GM10266 (cell line): ENCODE measurements at regions not wholly inside any gene's neighbourhood (a gene's known extent, or its start where the extent isn't known, plus 50 kb on each side); places are given as distances from the start of the nearest gene placed in this dataset.
"Not testable (repeated sequence)": the region's sequence is repeated elsewhere in the genome, so short reads cannot be mapped to it uniquely, and the experiment has no call there.

Source experiments
- DNase-seq: peaks from one replicate; pipeline ENCODE4 v3.0.0; 2012; ENCODE audit errors: extremely low spot score
- CTCF ChIP-seq: IDR thresholded peaks from 2 replicates; pipeline ENCODE4 v1.5.1; 2012; ENCODE audit warnings: mild to moderate bottlenecking, low read depth; ENCODE audit not compliant: control insufficient read depth, insufficient read depth; ENCODE audit errors: missing control alignments

- DNase-seq: no peak
- TF ChIP-seq CTCF: no peak
These were observed 868.1 kb downstream of the LTN1 start for GRCh38 chr21:28124541-28124940.

- TF ChIP-seq CTCF: no peak
- DNase-seq: no peak
These were observed 874.1 kb downstream of the LTN1 start for GRCh38 chr21:28118570-28118969.

GRCh38 chr21:28114986-28115385 lies 877.7 kb downstream of the LTN1 start:
- DNase-seq: not testable (repeated sequence)

- TF ChIP-seq CTCF: no peak
- no peak for DNase-seq
These were observed 879.0 kb downstream of the LTN1 start for GRCh38 chr21:28113718-28114117.

- DNase-seq: no peak
- TF ChIP-seq CTCF: no peak
These were observed 880.2 kb downstream of the LTN1 start for GRCh38 chr21:28112511-28112910.

GRCh38 chr21:28111151-28111619 lies 881.5 kb downstream of the LTN1 start:
- no peak for DNase-seq
- no peak for TF ChIP-seq CTCF

GRCh38 chr21:28110716-28111115 lies 882.0 kb downstream of the LTN1 start:
- no peak for TF ChIP-seq CTCF
- DNase-seq: no peak

GRCh38 chr21:28110074-28110473 lies 882.6 kb downstream of the LTN1 start:
- no peak for TF ChIP-seq CTCF
- DNase-seq: no peak
